ENCODE measurements at regions not wholly inside any gene's neighbourhood (a gene's known extent, or its start where the extent isn't known, plus 50 kb on each side); places are given as distances from the start of the nearest gene placed in this dataset.

GRCh38 chr17:5872831-5873230 is 197.3 kb upstream of the WSCD1 start:
- TF ChIP-seq CTCF (IDR thresholded peaks at IDR 0.05) (no peak), EZH2 (IDR thresholded peaks at IDR 0.05) (no peak), EZH2phosphoT487 (IDR thresholded peaks at IDR 0.05) (no peak)
